Liver (tissue), 8 donors: ENCODE measurements at regions not wholly inside any gene's neighbourhood (a gene's known extent, or its start where the extent isn't known, plus 50 kb on each side); places are given as distances from the start of the nearest gene placed in this dataset.

Experiments
- DNase-seq: peaks from one replicate; pipeline ENCODE4 v3.0.0-alpha.2; 2017; ENCODE audit warnings: low spot score
- H3K27ac ChIP-seq, 2 donors: one replicate each; pipeline ENCODE4 v1.7.0; 2013; ENCODE audit warnings: inconsistent platforms in 2 of 2, low read length in 2 of 2, control low read depth in 1 of 2, low read depth in 1 of 2, mild to moderate bottlenecking in 1 of 2
- H3K27me3 ChIP-seq, 4 donors: one replicate each; pipeline versions ENCODE4 v1.6.1 to v1.7.0; 2013; ENCODE audit warnings: low read length in 3 of 4, inconsistent platforms in 1 of 4, mild to moderate bottlenecking in 1 of 4, moderate library complexity in 1 of 4; ENCODE audit not compliant: control insufficient read depth in 4 of 4, insufficient read depth in 4 of 4
- H3K36me3 ChIP-seq, 4 donors: one replicate each; pipeline versions ENCODE4 v1.6.1 to v1.7.0; 2013; ENCODE audit warnings: low read length in 3 of 4, mild to moderate bottlenecking in 3 of 4, low read depth in 1 of 4, moderate library complexity in 1 of 4; ENCODE audit not compliant: control insufficient read depth in 4 of 4, insufficient read depth in 3 of 4
- H3K4me1 ChIP-seq, 4 donors: one replicate each; pipeline versions ENCODE4 v1.6.1 to v1.7.0; 2013; ENCODE audit warnings: low read length in 3 of 4, mild to moderate bottlenecking in 3 of 4, moderate library complexity in 1 of 4; ENCODE audit not compliant: control insufficient read depth in 4 of 4, insufficient read depth in 4 of 4
- H3K4me3 ChIP-seq, 3 donors: one replicate each; pipeline versions ENCODE4 v1.6.1 to v1.7.0; 2013; ENCODE audit warnings: low read length in 3 of 3, control low read depth in 1 of 3, low read depth in 1 of 3, mild to moderate bottlenecking in 1 of 3
- H3K9ac ChIP-seq, 2 donors: one replicate each; pipeline ENCODE4 v1.7.0; 2013; ENCODE audit warnings: low read length in 2 of 2, mild to moderate bottlenecking in 2 of 2, moderate library complexity in 2 of 2, control low read depth in 1 of 2, low read depth in 1 of 2
- H3K9me3 ChIP-seq, 4 donors: one replicate each; pipeline versions ENCODE4 v1.6.1 to v1.7.0; 2013; ENCODE audit warnings: low read length in 3 of 4; ENCODE audit not compliant: control insufficient read depth in 4 of 4
- ATF3 ChIP-seq: IDR thresholded peaks from 2 replicates; pipeline ENCODE4 v1.6.1; 2016; ENCODE audit warnings: antibody characterized with exemption
- CTCF ChIP-seq: fragments of 150-350 bp; IDR thresholded peaks from 2 replicates; pipeline ENCODE4 v1.5.1; 2017; ENCODE audit warnings: improper control_type of control experiment, low read depth, low read length; ENCODE audit not compliant: missing input control
- EGR1 ChIP-seq, 2 donors: IDR thresholded peaks; 2 replicates each; pipeline ENCODE4 v1.6.1; 2016 to 2018; ENCODE audit warnings: antibody characterized with exemption in 2 of 2, low read depth in 2 of 2
- FOXA1 ChIP-seq: IDR thresholded peaks from 2 replicates; pipeline ENCODE4 v1.6.1; 2016; ENCODE audit warnings: antibody characterized with exemption
- FOXA2 ChIP-seq: IDR thresholded peaks from 2 replicates; pipeline ENCODE4 v1.6.1; 2016; ENCODE audit warnings: antibody characterized with exemption
- GABPA ChIP-seq, 2 donors: IDR thresholded peaks in 1 of 2; conservative IDR thresholded peaks in 1 of 2; 2 replicates each; pipeline ENCODE4 v1.6.1; 2016; ENCODE audit warnings: antibody characterized with exemption in 2 of 2, mild to moderate bottlenecking in 1 of 2, moderate library complexity in 1 of 2
- HNF4A ChIP-seq, 2 donors: conservative IDR thresholded peaks; 2 replicates each; pipeline ENCODE4 v1.6.1; 2016; ENCODE audit warnings: antibody characterized with exemption in 2 of 2, mild to moderate bottlenecking in 2 of 2
- HNF4G ChIP-seq: IDR thresholded peaks from 2 replicates; pipeline ENCODE4 v1.6.1; 2016; ENCODE audit warnings: antibody characterized with exemption
- JUND ChIP-seq, 2 donors: IDR thresholded peaks; 2 replicates each; pipeline ENCODE4 v1.6.1; 2016; ENCODE audit warnings: antibody characterized with exemption in 2 of 2
- MAX ChIP-seq: IDR thresholded peaks from 2 replicates; pipeline ENCODE4 v1.6.1; 2016; ENCODE audit warnings: antibody characterized with exemption
- NR2F2 ChIP-seq: IDR thresholded peaks from 2 replicates; pipeline ENCODE4 v1.6.1; 2016; ENCODE audit warnings: antibody characterized with exemption
- RAD21 ChIP-seq, 2 donors: IDR thresholded peaks; 2 replicates each; pipeline ENCODE4 v1.6.1; 2016; ENCODE audit warnings: antibody characterized with exemption in 2 of 2, mild to moderate bottlenecking in 2 of 2
- REST ChIP-seq: IDR thresholded peaks from 2 replicates; pipeline ENCODE4 v1.6.1; 2016; ENCODE audit warnings: antibody characterized with exemption, mild to moderate bottlenecking
- RXRA ChIP-seq, 2 donors: IDR thresholded peaks; 2 replicates each; pipeline ENCODE4 v1.6.1; 2017 to 2018; ENCODE audit warnings: antibody characterized with exemption in 2 of 2, mild to moderate bottlenecking in 1 of 2
- SP1 ChIP-seq: IDR thresholded peaks from 2 replicates; pipeline ENCODE4 v1.6.1; 2018; ENCODE audit warnings: antibody characterized with exemption, mild to moderate bottlenecking
- TAF1 ChIP-seq: conservative IDR thresholded peaks from 2 replicates; pipeline ENCODE4 v1.6.1; 2016; ENCODE audit warnings: antibody characterized with exemption, mild to moderate bottlenecking
- YY1 ChIP-seq: IDR thresholded peaks from 2 replicates; pipeline ENCODE4 v1.6.1; 2016; ENCODE audit warnings: antibody characterized with exemption, mild to moderate bottlenecking
- ZBTB33 ChIP-seq: IDR thresholded peaks from 2 replicates; pipeline ENCODE4 v1.6.1; 2016; ENCODE audit warnings: antibody characterized with exemption
- WGBS: extraction: QIAGEN DNeasy Blood & Tissue Kit; methylation state at CpG from one replicate; pipeline ENCODE4 v1.1.7; 2013; 5-methylcytosine and 5-hydroxymethylcytosine counted together
- donor health status: healthy.
- donor health status: healthy.
- donor health status: healthy.
- donor health status: healthy.
- donor health status: healthy.

- Histone ChIP-seq H3K9ac (no peak overlapping the region), H3K4me1 (no peaks in the 10 kb centered on the region), H3K27ac (no peak overlapping the region), H3K4me3 (no peak overlapping the region), H3K36me3 (no peaks in the 10 kb centered on the region), H3K27me3 (no peaks in the 10 kb centered on the region), H3K9me3 (no peaks in the 10 kb centered on the region)
- 86% methylated on average over 1 of the region's 1 CpG for WGBS
- no peak for DNase-seq
- TF ChIP-seq ZBTB33 = no peak
- no peak for TF ChIP-seq FOXA2
- TF ChIP-seq RXRA (IDR thresholded peaks at IDR 0.05) = no peak
- TF ChIP-seq HNF4G = no peak
- no peak for TF ChIP-seq SP1
These were observed 129.9 kb upstream of the CHST9 start for GRCh38 chr18:27314996-27315395.

GRCh38 chr18:27313678-27314077 is 128.6 kb upstream of the CHST9 start:
- Histone ChIP-seq H3K9ac (no peak overlapping the region), H3K9me3 (no peaks in the 10 kb centered on the region), H3K36me3 (no peaks in the 10 kb centered on the region), H3K27ac (no peak overlapping the region), H3K27me3 (no peaks in the 10 kb centered on the region), H3K4me3 (no peak overlapping the region), H3K4me1 (no peaks in the 10 kb centered on the region)
- TF ChIP-seq MAX (no peak), FOXA2 (no peak), RXRA (IDR thresholded peaks at IDR 0.05) (no peak), CTCF (no peak), SP1 (no peak), HNF4G (no peak), TAF1 (no peak), EGR1 (IDR thresholded peaks at IDR 0.05; ENCODE audit: low read depth in 2 of 2) (no peak), NR2F2 (no peak), JUND (IDR thresholded peaks at IDR 0.05) (no peak), RAD21 (IDR thresholded peaks at IDR 0.05) (no peak), REST (no peak), HNF4A (conservative IDR thresholded peaks at IDR 0.05) (no peak), ATF3 (no peak), YY1 (no peak), GABPA (IDR thresholded peaks at IDR 0.05 in 1 of 2, conservative IDR thresholded peaks at IDR 0.05 in 1 of 2) (no peak), FOXA1 (no peak), ZBTB33 (no peak)
- 41% methylated on average over 1 of the region's 1 CpG for WGBS
- no peak for DNase-seq
